Prostate gland (tissue), 1 donor: ENCODE measurements at regions not wholly inside any gene's neighbourhood (a gene's known extent, or its start where the extent isn't known, plus 50 kb on each side); places are given as distances from the start of the nearest gene placed in this dataset.

Experiments used
- POLR2A ChIP-seq: fragments of 450-650 bp; IDR thresholded peaks from one replicate; pipeline ENCODE4 v1.6.1; 2016; ENCODE audit warnings: antibody characterized with exemption, mild to moderate bottlenecking
- POLR2AphosphoS5 ChIP-seq: sonication (generic); formaldehyde crosslinking; IDR thresholded peaks from one replicate; pipeline ENCODE4 v1.6.1; 2017; ENCODE audit warnings: antibody characterized with exemption

DNA sequence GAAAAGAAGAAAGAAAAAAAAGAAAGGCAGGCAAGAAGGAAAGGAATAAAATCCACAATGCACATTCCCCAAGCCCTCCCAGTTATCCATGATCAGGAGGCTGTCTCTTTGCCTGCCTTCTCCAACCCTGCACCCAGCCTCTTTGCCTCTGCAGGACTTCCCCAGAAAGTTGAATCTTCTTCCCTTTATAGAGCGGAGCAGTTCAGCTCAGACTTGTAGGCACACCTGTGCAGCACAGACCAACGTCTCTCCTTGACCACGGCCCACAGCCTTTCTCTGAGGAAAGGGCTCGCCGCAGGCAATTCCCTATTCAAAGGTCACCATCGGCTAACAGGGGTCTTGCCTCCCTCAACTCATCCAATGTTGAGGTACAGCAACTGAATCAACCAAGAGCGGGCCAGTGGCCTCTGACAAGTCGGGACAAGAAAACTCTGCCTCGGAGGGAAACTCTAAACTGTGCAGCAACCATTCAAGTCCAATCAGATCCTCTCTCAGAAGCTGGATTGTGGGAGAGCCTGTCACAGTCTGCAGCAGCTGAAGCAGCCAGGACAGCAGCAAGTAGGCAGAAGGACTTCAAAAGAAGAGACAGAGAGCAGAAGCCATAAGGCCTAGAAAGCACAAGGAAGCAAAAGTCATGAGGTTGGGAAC is 529.2 kb upstream of the JARID2 start:
- TF ChIP-seq POLR2A (no peak), POLR2AphosphoS5 (no peak)
